Jurkat, Clone E6-1 (cell line): ENCODE measurements at regions not wholly inside any gene's neighbourhood (a gene's known extent, or its start where the extent isn't known, plus 50 kb on each side); places are given as distances from the start of the nearest gene placed in this dataset.
"Not testable (repeated sequence)": the region's sequence is repeated elsewhere in the genome, so short reads cannot be mapped to it uniquely, and the experiment has no call there.

ENCODE experiments used
- DNase-seq: peaks from one replicate; pipeline ENCODE4 v3.0.0-alpha.2; 2011; ENCODE audit warnings: low read depth, low spot score
- H3K4me3 ChIP-seq: 2 replicates; pipeline ENCODE4 v1.5.1; 2011; ENCODE audit warnings: mild to moderate bottlenecking, low read length, control low read depth, moderate library complexity

- H3K4me3 ChIP-seq = no peak overlapping the region
- DNase-seq = no peak
Measured at GRCh38 chr19:30240904-30241695, 131.1 kb upstream of the ZNF536 start.

GRCh38 chr19:30244533-30244932 is 127.7 kb upstream of the ZNF536 start:
- DNase-seq = no peak
- H3K4me3 ChIP-seq = no peak overlapping the region

- no peak for DNase-seq
Measured at GRCh38 chr19:30245401-30246039, 126.7 kb upstream of the ZNF536 start.

GRCh38 chr19:30249911-30250310 is 122.3 kb upstream of the ZNF536 start:
- DNase-seq = no peak
- no peak overlapping the region for H3K4me3 ChIP-seq

More at GRCh38 chr19:30245401-30246039, 126.7 kb upstream of the ZNF536 start:
- H3K4me3 ChIP-seq = no peak overlapping the region

- DNase-seq = no peak
Measured at GRCh38 chr19:30252214-30252613, 120.0 kb upstream of the ZNF536 start.

GRCh38 chr19:30253581-30253996 is 118.6 kb upstream of the ZNF536 start:
- DNase-seq = no peak
- no peak overlapping the region for H3K4me3 ChIP-seq

More at GRCh38 chr19:30252214-30252613, 120.0 kb upstream of the ZNF536 start:
- no peak overlapping the region for H3K4me3 ChIP-seq

- DNase-seq = no peak
- H3K4me3 ChIP-seq = no peak overlapping the region
Measured at GRCh38 chr19:30254158-30254557, 118.0 kb upstream of the ZNF536 start.

- no peak for DNase-seq
Measured at GRCh38 chr19:30254789-30255188, 117.4 kb upstream of the ZNF536 start.

GRCh38 chr19:30255791-30256495 is 116.2 kb upstream of the ZNF536 start:
- no peak for DNase-seq
- H3K4me3 ChIP-seq = no peak overlapping the region

More at GRCh38 chr19:30254789-30255188, 117.4 kb upstream of the ZNF536 start:
- no peak overlapping the region for H3K4me3 ChIP-seq

GRCh38 chr19:30256496-30256850 is 115.7 kb upstream of the ZNF536 start:
- no peak overlapping the region for H3K4me3 ChIP-seq
- DNase-seq = no peak

GRCh38 chr19:30263830-30264381 is 108.3 kb upstream of the ZNF536 start:
- DNase-seq = no peak
- no peak overlapping the region for H3K4me3 ChIP-seq

GRCh38 chr19:30265918-30266317 is 106.3 kb upstream of the ZNF536 start:
- H3K4me3 ChIP-seq, DNase-seq: not testable (repeated sequence)

GRCh38 chr19:30266687-30267086 is 105.5 kb upstream of the ZNF536 start:
- H3K4me3 ChIP-seq = no peak overlapping the region
- DNase-seq = no peak

- DNase-seq = no peak
- no peak overlapping the region for H3K4me3 ChIP-seq
Measured at GRCh38 chr19:30267332-30267731, 104.9 kb upstream of the ZNF536 start.

GRCh38 chr19:30268601-30269000 is 103.6 kb upstream of the ZNF536 start:
- H3K4me3 ChIP-seq = no peak overlapping the region
- no peak for DNase-seq

GRCh38 chr19:30269638-30270037 is 102.5 kb upstream of the ZNF536 start:
- DNase-seq = no peak
- H3K4me3 ChIP-seq = no peak overlapping the region

GRCh38 chr19:30271816-30272215 is 100.4 kb upstream of the ZNF536 start:
- no peak overlapping the region for H3K4me3 ChIP-seq
- DNase-seq = no peak

- no peak overlapping the region for H3K4me3 ChIP-seq
- no peak for DNase-seq
Measured at GRCh38 chr19:30272554-30272953, 99.6 kb upstream of the ZNF536 start.

GRCh38 chr19:30273184-30273583 is 99.0 kb upstream of the ZNF536 start:
- no peak overlapping the region for H3K4me3 ChIP-seq

GRCh38 chr19:30274987-30275386 is 97.2 kb upstream of the ZNF536 start:
- H3K4me3 ChIP-seq = no peak overlapping the region
- no peak for DNase-seq

More at GRCh38 chr19:30273184-30273583, 99.0 kb upstream of the ZNF536 start:
- DNase-seq = no peak
